PC-3 (cell line): ENCODE measurements at regions not wholly inside any gene's neighbourhood (a gene's known extent, or its start where the extent isn't known, plus 50 kb on each side); places are given as distances from the start of the nearest gene placed in this dataset.

ENCODE experiments used
- ATAC-seq: fragments of 200-7000 bp; cut with Tn5 transposase; 2 replicates; pipeline ENCODE4 v1.9.1; 2020; ENCODE audit warnings: mild to moderate bottlenecking, moderate library complexity
- BruUV-seq: library from RNA; stranded (reverse); fragments of 400-500 nt; replicated peaks from 2 replicates; lab custom pipeline; 2021; lab: Mats Ljungman, UMichigan
- CTCF ChIA-PET: fragments of 300-600 bp; sonication (Branson Sonifier 250); formaldehyde crosslinking; loops from one replicate; lab custom pipeline; 2022; ENCODE audit warnings: antibody characterized with exemption; lab: Charles Lee
- POLR2A ChIA-PET: fragments of 300-600 bp; sonication (Branson Sonifier 250); formaldehyde crosslinking; loops from one replicate; lab custom pipeline; 2022; ENCODE audit warnings: antibody characterized with exemption; ENCODE audit not compliant: unreplicated experiment; lab: Charles Lee
- DNase-seq: peaks from one replicate; pipeline ENCODE4 v3.0.0-alpha.2; 2015
- H2AFZ ChIP-seq: fragments of 300-600 bp; sonication (generic); 2 replicates; pipeline ENCODE4 v1.6.0; 2016; ENCODE audit warnings: antibody characterized with exemption, low read length
- H3F3A ChIP-seq: fragments of 300-600 bp; sonication (generic); one replicate; pipeline ENCODE4 v1.6.0; 2017; ENCODE audit warnings: antibody characterized with exemption, low read length, control low read depth, mild to moderate bottlenecking; ENCODE audit not compliant: unreplicated experiment
- H3K27ac ChIP-seq: fragments of 300-600 bp; sonication (generic); 2 replicates; pipeline ENCODE4 v1.5.1; 2016; ENCODE audit warnings: mild to moderate bottlenecking, low read length
- H3K27me3 ChIP-seq: fragments of 300-600 bp; sonication (generic); 2 replicates; pipeline ENCODE4 v1.6.1; 2016; ENCODE audit warnings: low read length, mixed read lengths
- H3K36me3 ChIP-seq: fragments of 300-600 bp; sonication (generic); 2 replicates; pipeline ENCODE4 v1.6.1; 2016; ENCODE audit warnings: low read depth, mixed run types, low read length, mixed read lengths
- H3K4me1 ChIP-seq: fragments of 300-600 bp; sonication (generic); 2 replicates; pipeline ENCODE4 v1.5.1; 2016; ENCODE audit warnings: low read length; ENCODE audit not compliant: insufficient read depth
- H3K4me2 ChIP-seq: fragments of 300-600 bp; sonication (generic); 2 replicates; pipeline ENCODE4 v1.6.0; 2016; ENCODE audit warnings: low read length
- H3K4me3 ChIP-seq: fragments of 300-600 bp; sonication (generic); 2 replicates; pipeline ENCODE4 v1.5.1; 2016; ENCODE audit warnings: mild to moderate bottlenecking, low read length, mixed read lengths
- H3K79me2 ChIP-seq: fragments of 300-600 bp; sonication (generic); 2 replicates; pipeline ENCODE4 v1.6.1; 2017; ENCODE audit warnings: low read length, mixed read lengths
- H3K9ac ChIP-seq: fragments of 300-600 bp; sonication (generic); 2 replicates; pipeline ENCODE4 v1.6.0; 2016; ENCODE audit warnings: mild to moderate bottlenecking, low read length
- H3K9me2 ChIP-seq: fragments of 300-600 bp; sonication (generic); replicated peaks from 2 replicates; pipeline ENCODE4 v1.6.1; 2016; ENCODE audit warnings: mixed run types, low read length, mixed read lengths
- H3K9me3 ChIP-seq: fragments of 300-600 bp; sonication (generic); 2 replicates; pipeline ENCODE4 v1.6.1; 2016; ENCODE audit warnings: low read length, mixed read lengths
- H4K20me1 ChIP-seq: fragments of 300-600 bp; sonication (generic); 2 replicates; pipeline ENCODE4 v1.6.1; 2016; ENCODE audit warnings: low read length, mixed read lengths
- CTCF ChIP-seq: fragments of 300-600 bp; sonication (generic); conservative IDR thresholded peaks from 2 replicates; pipeline ENCODE4 v1.5.1; 2017; ENCODE audit warnings: antibody characterized with exemption, low read depth, mild to moderate bottlenecking, low read length
- EZH2 ChIP-seq: fragments of 300-600 bp; sonication (generic); IDR thresholded peaks from one replicate; pipeline ENCODE4 v1.6.1; 2017; ENCODE audit warnings: antibody characterized with exemption, mild to moderate bottlenecking, low read length; ENCODE audit not compliant: unreplicated experiment
- EZH2phosphoT487 ChIP-seq: fragments of 300-600 bp; sonication (generic); IDR thresholded peaks from 2 replicates; pipeline ENCODE4 v1.6.1; 2018; ENCODE audit warnings: mild to moderate bottlenecking, antibody characterized with exemption, low read length, borderline replicate concordance
- intact Hi-C: fragments of 100-400 bp; cut with micrococcal nuclease; formaldehyde crosslinking; loops from 2 replicates; pipeline ENCODE4 v1.9.0; 2023

DNA sequence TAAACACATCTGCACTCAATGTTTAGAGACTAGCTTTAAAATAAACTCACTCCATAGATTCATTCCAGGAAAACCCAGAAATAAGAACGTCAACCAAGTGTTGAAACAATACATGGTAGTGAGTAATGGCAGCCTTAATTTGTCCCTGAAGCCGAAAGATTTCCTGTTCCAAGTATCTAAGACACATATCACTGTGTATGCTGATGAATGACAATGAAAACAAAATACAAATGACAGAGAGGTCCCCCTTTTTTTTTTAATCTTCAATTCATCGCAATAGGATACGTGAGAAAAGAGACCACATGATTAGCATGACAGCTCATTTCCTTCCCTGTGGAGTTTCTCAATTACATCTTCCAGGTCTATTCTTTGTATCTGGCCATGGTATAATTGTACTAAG lies 160.5 kb upstream of the STK17B start:
- ATAC-seq (no peak), DNase-seq (no peak)
- ChIA-PET CTCF (interaction anchor here (1.0 kb wide), 1 partner anchor 675 kb away, joined by 3 read pairs; the partner anchor contains the start of gene SLC39A10), POLR2A (no interaction called here)
- Histone ChIP-seq H2AFZ (no peak overlapping the region), H3K36me3 (no peaks in the 10 kb centered on the region), H3K27me3 (no peaks in the 10 kb centered on the region), H3K4me3 (no peak overlapping the region), H3K9me3 (no peaks in the 10 kb centered on the region), H3K9ac (peak overlapping the region; percentile 38; the same call in 1 of the 2 replicates), H3K4me1 (peaks cover 53% of the 10 kb centered on the region), H3K9me2 (no peaks in the 10 kb centered on the region), H3K27ac (peak overlapping the region; percentile 62), H3K4me2 (peak overlapping the region; percentile 70), H4K20me1 (no peaks in the 10 kb centered on the region), H3F3A (peaks cover 4% of the 10 kb centered on the region), H3K79me2 (no peaks in the 10 kb centered on the region)
- BruUV-seq = no TSS peak
- intact Hi-C loops = loop anchor here (1.0 kb wide), 2 partner anchors 17 to 38 kb away; no protein-coding TSS in a partner anchor
- no peak for TF ChIP-seq EZH2
- TF ChIP-seq CTCF = no peak
- TF ChIP-seq EZH2phosphoT487 = no peak

DNA sequence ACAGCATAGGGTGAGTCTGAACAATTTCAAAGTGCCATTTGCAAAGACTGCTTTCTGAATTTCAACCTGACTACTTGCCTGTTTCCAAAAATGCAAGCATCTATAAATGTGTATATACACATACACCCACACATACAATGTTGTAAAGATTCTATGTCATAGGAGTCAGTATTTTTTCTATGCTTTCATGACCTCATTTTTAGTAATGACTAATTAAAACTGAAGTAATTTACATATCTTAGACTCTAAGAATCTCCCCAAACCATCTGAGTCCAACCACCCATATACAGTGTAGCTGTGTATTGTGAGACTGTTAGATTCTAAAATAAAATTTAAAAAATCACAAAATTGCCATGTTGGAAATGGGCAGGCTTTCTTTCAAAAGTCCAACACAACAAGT lies 162.0 kb upstream of the STK17B start:
- CTCF ChIA-PET = no interaction called here
- intact Hi-C loops = no loop called here

More for the DNA sequence above, 162.0 kb upstream of the STK17B start:
- no peak for DNase-seq
- POLR2A ChIA-PET = no interaction called here
- no peaks in the 10 kb centered on the region for H3K27me3 ChIP-seq
- no peaks in the 10 kb centered on the region for H3K36me3 ChIP-seq
- H3K4me3 ChIP-seq = no peak overlapping the region
- no TSS peak for BruUV-seq
- no peaks in the 10 kb centered on the region for H3K9me2 ChIP-seq
- no peak overlapping the region for H3K4me2 ChIP-seq
- H3K9ac ChIP-seq = no peak overlapping the region
- H3F3A ChIP-seq = peaks cover 4% of the 10 kb centered on the region
- no peak for ATAC-seq
- H3K79me2 ChIP-seq = no peaks in the 10 kb centered on the region
- no peak overlapping the region for H2AFZ ChIP-seq
- TF ChIP-seq CTCF (no peak), EZH2phosphoT487 (no peak), EZH2 (no peak)
- H3K9me3 ChIP-seq = no peaks in the 10 kb centered on the region
- peaks cover 55% of the 10 kb centered on the region for H3K4me1 ChIP-seq
- no peaks in the 10 kb centered on the region for H4K20me1 ChIP-seq
- no peak overlapping the region for H3K27ac ChIP-seq
